ENCODE measurements at regions not wholly inside any gene's neighbourhood (a gene's known extent, or its start where the extent isn't known, plus 50 kb on each side); places are given as distances from the start of the nearest gene placed in this dataset.

DNA sequence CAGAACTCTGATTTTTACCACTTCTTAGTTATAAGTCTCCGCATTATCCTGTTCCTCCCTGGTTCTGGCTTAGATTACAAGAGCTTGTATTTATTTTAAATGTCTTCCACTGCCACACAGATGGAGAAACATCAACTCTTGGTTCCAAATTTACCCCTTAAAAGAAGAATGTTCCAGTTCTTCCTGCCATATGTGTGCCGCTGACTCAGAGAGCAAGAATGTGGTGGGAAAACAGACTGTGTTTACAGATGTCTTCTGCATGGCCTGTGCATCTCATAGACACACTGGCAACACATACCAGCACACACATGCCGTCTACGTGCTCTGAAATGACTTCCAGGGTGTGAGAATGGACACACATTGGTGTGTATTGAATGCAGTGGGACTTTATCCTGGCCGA is 383.0 kb downstream of the LRIG3 start (continued):
- no peak for TF ChIP-seq ZBTB33 (IDR thresholded peaks at IDR 0.05)
- TF ChIP-seq NR2F2 (IDR thresholded peaks at IDR 0.05) = no peak
- no peak for TF ChIP-seq JUND (IDR thresholded peaks at IDR 0.05)

- H3K27me3 ChIP-seq (ENCODE audit: control insufficient read depth in 4 of 4, insufficient read depth in 4 of 4, low read length in 3 of 4) = no peaks in the 10 kb centered on the region
- H3K9me3 ChIP-seq (ENCODE audit: control insufficient read depth in 4 of 4, low read length in 3 of 4) = no peaks in the 10 kb centered on the region
- no peak overlapping the region for H3K4me3 ChIP-seq (ENCODE audit: low read depth in 1 of 3, low read length in 3 of 3)
- no peak overlapping the region for H3K9ac ChIP-seq (ENCODE audit: low read depth in 1 of 2, low read length in 2 of 2)
- no peaks in the 10 kb centered on the region for H3K36me3 ChIP-seq (ENCODE audit: control insufficient read depth in 4 of 4, insufficient read depth in 3 of 4, low read depth in 1 of 4, low read length in 3 of 4)
- TF ChIP-seq YY1 (IDR thresholded peaks at IDR 0.05) (no peak), EGR1 (IDR thresholded peaks at IDR 0.05; ENCODE audit: low read depth in 2 of 2) (no peak), ZBTB33 (IDR thresholded peaks at IDR 0.05) (no peak), GABPA (IDR thresholded peaks at IDR 0.05 in 1 of 2, conservative IDR thresholded peaks at IDR 0.05 in 1 of 2) (no peak), RXRA (IDR thresholded peaks at IDR 0.05) (no peak), FOXA2 (IDR thresholded peaks at IDR 0.05) (no peak), HNF4G (IDR thresholded peaks at IDR 0.05) (no peak), HNF4A (conservative IDR thresholded peaks at IDR 0.05) (no peak), JUND (IDR thresholded peaks at IDR 0.05) (no peak), SP1 (IDR thresholded peaks at IDR 0.05) (no peak), RAD21 (IDR thresholded peaks at IDR 0.05) (no peak), NR2F2 (IDR thresholded peaks at IDR 0.05) (no peak), MAX (IDR thresholded peaks at IDR 0.05) (no peak), FOXA1 (IDR thresholded peaks at IDR 0.05) (no peak), CTCF (IDR thresholded peaks at IDR 0.05; ENCODE audit: low read depth, low read length, missing input control) (no peak)
- TF ChIP-seq, protein P1, sequence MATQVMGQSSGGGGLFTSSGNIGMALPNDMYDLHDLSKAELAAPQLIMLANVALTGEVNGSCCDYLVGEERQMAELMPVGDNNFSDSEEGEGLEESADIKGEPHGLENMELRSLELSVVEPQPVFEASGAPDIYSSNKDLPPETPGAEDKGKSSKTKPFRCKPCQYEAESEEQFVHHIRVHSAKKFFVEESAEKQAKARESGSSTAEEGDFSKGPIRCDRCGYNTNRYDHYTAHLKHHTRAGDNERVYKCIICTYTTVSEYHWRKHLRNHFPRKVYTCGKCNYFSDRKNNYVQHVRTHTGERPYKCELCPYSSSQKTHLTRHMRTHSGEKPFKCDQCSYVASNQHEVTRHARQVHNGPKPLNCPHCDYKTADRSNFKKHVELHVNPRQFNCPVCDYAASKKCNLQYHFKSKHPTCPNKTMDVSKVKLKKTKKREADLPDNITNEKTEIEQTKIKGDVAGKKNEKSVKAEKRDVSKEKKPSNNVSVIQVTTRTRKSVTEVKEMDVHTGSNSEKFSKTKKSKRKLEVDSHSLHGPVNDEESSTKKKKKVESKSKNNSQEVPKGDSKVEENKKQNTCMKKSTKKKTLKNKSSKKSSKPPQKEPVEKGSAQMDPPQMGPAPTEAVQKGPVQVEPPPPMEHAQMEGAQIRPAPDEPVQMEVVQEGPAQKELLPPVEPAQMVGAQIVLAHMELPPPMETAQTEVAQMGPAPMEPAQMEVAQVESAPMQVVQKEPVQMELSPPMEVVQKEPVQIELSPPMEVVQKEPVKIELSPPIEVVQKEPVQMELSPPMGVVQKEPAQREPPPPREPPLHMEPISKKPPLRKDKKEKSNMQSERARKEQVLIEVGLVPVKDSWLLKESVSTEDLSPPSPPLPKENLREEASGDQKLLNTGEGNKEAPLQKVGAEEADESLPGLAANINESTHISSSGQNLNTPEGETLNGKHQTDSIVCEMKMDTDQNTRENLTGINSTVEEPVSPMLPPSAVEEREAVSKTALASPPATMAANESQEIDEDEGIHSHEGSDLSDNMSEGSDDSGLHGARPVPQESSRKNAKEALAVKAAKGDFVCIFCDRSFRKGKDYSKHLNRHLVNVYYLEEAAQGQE (IDR thresholded peaks at IDR 0.05) = no peak
- no peak overlapping the region for H3K27ac ChIP-seq (ENCODE audit: low read depth in 1 of 2, low read length in 2 of 2)
- no peak for DNase-seq (ENCODE audit: low spot score)
- H3K4me1 ChIP-seq (ENCODE audit: control insufficient read depth in 4 of 4, insufficient read depth in 4 of 4, low read length in 3 of 4) = no peaks in the 10 kb centered on the region
- 66% methylated on average over 4 of the region's 4 CpGs for WGBS
Observed at GRCh38 chr12:58539295-58539694, 381.0 kb downstream of the LRIG3 start.

Measured in liver (tissue), 8 donors.